ENCODE measurements at regions not wholly inside any gene's neighbourhood (a gene's known extent, or its start where the extent isn't known, plus 50 kb on each side); places are given as distances from the start of the nearest gene placed in this dataset.

DNA sequence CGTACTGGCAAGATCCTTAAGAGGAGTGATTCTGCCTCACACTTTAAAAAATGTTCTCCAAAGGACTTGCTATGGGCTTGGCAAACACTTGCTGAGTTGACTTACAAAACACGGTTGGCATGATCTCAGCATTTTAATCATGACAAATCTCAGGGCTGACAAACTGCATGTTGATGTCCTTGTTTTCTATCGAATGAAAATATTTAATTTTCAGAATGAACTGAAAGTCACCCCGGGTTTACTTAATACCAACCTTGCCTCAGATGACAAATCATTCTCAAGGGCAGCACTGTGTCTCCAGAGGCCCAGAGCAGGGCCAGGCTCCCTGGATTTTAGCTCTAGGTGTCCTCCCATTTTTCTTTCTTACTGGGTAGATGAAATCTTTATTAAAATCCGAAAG is 229.1 kb upstream of the ZFHX3 start:
- H3K27ac ChIP-seq (ENCODE audit: low read depth in 2 of 2, low read length in 1 of 2), result no peak overlapping the region
- no peaks in the 10 kb centered on the region for H3K4me1 ChIP-seq (ENCODE audit: control insufficient read depth in 1 of 2, insufficient read depth in 2 of 2, low read depth in 1 of 2, low read length in 1 of 2)
- no peaks in the 10 kb centered on the region for H3K27me3 ChIP-seq (ENCODE audit: insufficient read depth)
- 20% methylated on average over 5 of the region's 5 CpGs for WGBS (ENCODE audit: low lambda C conversion rate)
- H3K4me3 ChIP-seq (ENCODE audit: low read depth in 2 of 2, low read length in 1 of 2), result no peak overlapping the region
- ChIA-PET CTCF (no interaction called here), POLR2A (no interaction called here)
- no peak for DNase-seq
- H3K9me2 ChIP-seq, result no peaks in the 10 kb centered on the region
- H3F3A ChIP-seq (replicated peaks; ENCODE audit: insufficient read depth), result no peaks in the 10 kb centered on the region
- no peaks in the 10 kb centered on the region for H3K9me3 ChIP-seq
- no peak overlapping the region for H2AFZ ChIP-seq (ENCODE audit: low read depth)
- H4K20me1 ChIP-seq (ENCODE audit: insufficient read depth), result no peaks in the 10 kb centered on the region
- H3K9ac ChIP-seq, result no peak overlapping the region
- H3K36me3 ChIP-seq (replicated peaks in 1 of 2; ENCODE audit: control insufficient read depth in 1 of 2, insufficient read depth in 2 of 2, low read length in 1 of 2), result no peaks in the 10 kb centered on the region
- TF ChIP-seq MEF2A (IDR thresholded peaks at IDR 0.05; ENCODE audit: borderline replicate concordance, low read depth) (no peak), EZH2phosphoT487 (IDR thresholded peaks at IDR 0.05; ENCODE audit: borderline replicate concordance, low read depth) (no peak), CHD2 (IDR thresholded peaks at IDR 0.05; ENCODE audit: low read length, partially characterized antibody) (no peak), JUND (IDR thresholded peaks at IDR 0.05) (no peak), TEAD4 (IDR thresholded peaks at IDR 0.05; ENCODE audit: borderline replicate concordance, insufficient read depth) (no peak), POLR2AphosphoS5 (IDR thresholded peaks at IDR 0.05; ENCODE audit: low read depth, low read length) (no peak), NFIC (IDR thresholded peaks at IDR 0.05; ENCODE audit: borderline replicate concordance) (no peak), EP300 (IDR thresholded peaks at IDR 0.05; ENCODE audit: borderline replicate concordance in 1 of 2, low read depth in 1 of 2, low read length in 1 of 2) (no peak), FOXM1 (IDR thresholded peaks at IDR 0.05; ENCODE audit: low read depth) (no peak), SMC3 (IDR thresholded peaks at IDR 0.05; ENCODE audit: low read depth, low read length) (no peak), TCF12 (IDR thresholded peaks at IDR 0.05) (no peak)
- TF ChIP-seq, protein P1, sequence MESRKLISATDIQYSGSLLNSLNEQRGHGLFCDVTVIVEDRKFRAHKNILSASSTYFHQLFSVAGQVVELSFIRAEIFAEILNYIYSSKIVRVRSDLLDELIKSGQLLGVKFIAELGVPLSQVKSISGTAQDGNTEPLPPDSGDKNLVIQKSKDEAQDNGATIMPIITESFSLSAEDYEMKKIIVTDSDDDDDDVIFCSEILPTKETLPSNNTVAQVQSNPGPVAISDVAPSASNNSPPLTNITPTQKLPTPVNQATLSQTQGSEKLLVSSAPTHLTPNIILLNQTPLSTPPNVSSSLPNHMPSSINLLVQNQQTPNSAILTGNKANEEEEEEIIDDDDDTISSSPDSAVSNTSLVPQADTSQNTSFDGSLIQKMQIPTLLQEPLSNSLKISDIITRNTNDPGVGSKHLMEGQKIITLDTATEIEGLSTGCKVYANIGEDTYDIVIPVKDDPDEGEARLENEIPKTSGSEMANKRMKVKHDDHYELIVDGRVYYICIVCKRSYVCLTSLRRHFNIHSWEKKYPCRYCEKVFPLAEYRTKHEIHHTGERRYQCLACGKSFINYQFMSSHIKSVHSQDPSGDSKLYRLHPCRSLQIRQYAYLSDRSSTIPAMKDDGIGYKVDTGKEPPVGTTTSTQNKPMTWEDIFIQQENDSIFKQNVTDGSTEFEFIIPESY (IDR thresholded peaks at IDR 0.05; ENCODE audit: borderline replicate concordance, low read depth), result no peak
- TF ChIP-seq, protein P2, sequence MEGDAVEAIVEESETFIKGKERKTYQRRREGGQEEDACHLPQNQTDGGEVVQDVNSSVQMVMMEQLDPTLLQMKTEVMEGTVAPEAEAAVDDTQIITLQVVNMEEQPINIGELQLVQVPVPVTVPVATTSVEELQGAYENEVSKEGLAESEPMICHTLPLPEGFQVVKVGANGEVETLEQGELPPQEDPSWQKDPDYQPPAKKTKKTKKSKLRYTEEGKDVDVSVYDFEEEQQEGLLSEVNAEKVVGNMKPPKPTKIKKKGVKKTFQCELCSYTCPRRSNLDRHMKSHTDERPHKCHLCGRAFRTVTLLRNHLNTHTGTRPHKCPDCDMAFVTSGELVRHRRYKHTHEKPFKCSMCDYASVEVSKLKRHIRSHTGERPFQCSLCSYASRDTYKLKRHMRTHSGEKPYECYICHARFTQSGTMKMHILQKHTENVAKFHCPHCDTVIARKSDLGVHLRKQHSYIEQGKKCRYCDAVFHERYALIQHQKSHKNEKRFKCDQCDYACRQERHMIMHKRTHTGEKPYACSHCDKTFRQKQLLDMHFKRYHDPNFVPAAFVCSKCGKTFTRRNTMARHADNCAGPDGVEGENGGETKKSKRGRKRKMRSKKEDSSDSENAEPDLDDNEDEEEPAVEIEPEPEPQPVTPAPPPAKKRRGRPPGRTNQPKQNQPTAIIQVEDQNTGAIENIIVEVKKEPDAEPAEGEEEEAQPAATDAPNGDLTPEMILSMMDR (IDR thresholded peaks at IDR 0.05), result no peak
- TF ChIP-seq, protein P3, sequence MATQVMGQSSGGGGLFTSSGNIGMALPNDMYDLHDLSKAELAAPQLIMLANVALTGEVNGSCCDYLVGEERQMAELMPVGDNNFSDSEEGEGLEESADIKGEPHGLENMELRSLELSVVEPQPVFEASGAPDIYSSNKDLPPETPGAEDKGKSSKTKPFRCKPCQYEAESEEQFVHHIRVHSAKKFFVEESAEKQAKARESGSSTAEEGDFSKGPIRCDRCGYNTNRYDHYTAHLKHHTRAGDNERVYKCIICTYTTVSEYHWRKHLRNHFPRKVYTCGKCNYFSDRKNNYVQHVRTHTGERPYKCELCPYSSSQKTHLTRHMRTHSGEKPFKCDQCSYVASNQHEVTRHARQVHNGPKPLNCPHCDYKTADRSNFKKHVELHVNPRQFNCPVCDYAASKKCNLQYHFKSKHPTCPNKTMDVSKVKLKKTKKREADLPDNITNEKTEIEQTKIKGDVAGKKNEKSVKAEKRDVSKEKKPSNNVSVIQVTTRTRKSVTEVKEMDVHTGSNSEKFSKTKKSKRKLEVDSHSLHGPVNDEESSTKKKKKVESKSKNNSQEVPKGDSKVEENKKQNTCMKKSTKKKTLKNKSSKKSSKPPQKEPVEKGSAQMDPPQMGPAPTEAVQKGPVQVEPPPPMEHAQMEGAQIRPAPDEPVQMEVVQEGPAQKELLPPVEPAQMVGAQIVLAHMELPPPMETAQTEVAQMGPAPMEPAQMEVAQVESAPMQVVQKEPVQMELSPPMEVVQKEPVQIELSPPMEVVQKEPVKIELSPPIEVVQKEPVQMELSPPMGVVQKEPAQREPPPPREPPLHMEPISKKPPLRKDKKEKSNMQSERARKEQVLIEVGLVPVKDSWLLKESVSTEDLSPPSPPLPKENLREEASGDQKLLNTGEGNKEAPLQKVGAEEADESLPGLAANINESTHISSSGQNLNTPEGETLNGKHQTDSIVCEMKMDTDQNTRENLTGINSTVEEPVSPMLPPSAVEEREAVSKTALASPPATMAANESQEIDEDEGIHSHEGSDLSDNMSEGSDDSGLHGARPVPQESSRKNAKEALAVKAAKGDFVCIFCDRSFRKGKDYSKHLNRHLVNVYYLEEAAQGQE (IDR thresholded peaks at IDR 0.05; ENCODE audit: low read depth, low read length), result no peak
- TF ChIP-seq, protein P4, sequence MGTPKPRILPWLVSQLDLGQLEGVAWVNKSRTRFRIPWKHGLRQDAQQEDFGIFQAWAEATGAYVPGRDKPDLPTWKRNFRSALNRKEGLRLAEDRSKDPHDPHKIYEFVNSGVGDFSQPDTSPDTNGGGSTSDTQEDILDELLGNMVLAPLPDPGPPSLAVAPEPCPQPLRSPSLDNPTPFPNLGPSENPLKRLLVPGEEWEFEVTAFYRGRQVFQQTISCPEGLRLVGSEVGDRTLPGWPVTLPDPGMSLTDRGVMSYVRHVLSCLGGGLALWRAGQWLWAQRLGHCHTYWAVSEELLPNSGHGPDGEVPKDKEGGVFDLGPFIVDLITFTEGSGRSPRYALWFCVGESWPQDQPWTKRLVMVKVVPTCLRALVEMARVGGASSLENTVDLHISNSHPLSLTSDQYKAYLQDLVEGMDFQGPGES (IDR thresholded peaks at IDR 0.05; ENCODE audit: low read depth, low read length), result no peak
- H3K4me2 ChIP-seq, result no peak overlapping the region
- no peaks in the 10 kb centered on the region for H3K79me2 ChIP-seq (ENCODE audit: insufficient read depth)

Data from SK-N-SH (cell line).